ENCODE measurements at regions not wholly inside any gene's neighbourhood (a gene's known extent, or its start where the extent isn't known, plus 50 kb on each side); places are given as distances from the start of the nearest gene placed in this dataset. TPM values are rescaled to one million over a fixed set of nuclear protein-coding genes. Genes with fewer than 3 reads are reported as not detected.

Small RNA genes in the stretch of these regions (small RNA-seq; reads per million reads assigned to genes)
- not detected for gene PPIAP44

Measured in frontal cortex (tissue), 1 donor.